GM21515 (cell line): ENCODE measurements at regions not wholly inside any gene's neighbourhood (a gene's known extent, or its start where the extent isn't known, plus 50 kb on each side); places are given as distances from the start of the nearest gene placed in this dataset.

Source experiments
- ATAC-seq: cut with Tn5 transposase; IDR thresholded peaks from one replicate; pipeline ENCODE4 v1.9.1; 2021; ENCODE audit not compliant: unreplicated experiment

DNA sequence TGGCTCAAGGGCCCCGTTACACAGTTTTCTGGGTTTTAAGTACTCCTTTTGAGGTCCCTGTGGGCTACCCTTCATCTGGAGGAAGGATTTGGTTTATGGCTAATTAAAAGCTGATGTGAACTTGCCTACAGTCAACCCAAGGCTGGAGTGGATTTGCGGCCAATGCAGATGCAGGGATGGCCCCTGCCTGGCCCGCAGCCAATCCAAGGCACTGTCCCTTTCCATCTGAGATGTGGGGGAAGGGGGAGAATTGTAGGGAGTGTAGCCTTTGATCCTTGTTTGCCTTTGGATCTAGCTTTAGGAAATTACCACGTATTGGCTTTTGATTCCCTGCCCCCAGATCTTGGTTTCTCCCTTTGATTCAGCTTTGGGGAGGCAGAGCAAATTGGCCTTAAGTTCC, 128.0 kb upstream of the GGTLC1 start:
- ATAC-seq = no peak

DNA sequence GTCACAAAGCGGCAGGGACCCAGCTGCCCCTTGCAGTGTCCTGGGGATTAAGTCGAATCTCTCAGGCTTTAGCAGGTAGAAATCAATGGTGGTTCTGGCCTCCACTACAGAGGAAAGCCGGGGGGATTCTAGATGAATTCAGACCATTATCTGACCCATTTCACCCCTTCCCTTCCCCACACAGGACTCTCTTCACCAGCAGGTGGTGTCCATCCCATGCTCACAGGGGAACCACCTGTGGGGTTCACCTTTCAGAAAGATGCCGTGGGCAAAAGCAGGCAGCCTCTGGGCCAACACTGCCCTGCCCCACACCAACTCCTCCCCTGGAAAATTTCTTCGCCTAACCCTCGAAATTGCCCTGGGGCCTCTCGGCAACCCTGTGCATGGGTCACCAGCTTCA, 123.8 kb upstream of the GGTLC1 start:
- ATAC-seq = no peak

DNA sequence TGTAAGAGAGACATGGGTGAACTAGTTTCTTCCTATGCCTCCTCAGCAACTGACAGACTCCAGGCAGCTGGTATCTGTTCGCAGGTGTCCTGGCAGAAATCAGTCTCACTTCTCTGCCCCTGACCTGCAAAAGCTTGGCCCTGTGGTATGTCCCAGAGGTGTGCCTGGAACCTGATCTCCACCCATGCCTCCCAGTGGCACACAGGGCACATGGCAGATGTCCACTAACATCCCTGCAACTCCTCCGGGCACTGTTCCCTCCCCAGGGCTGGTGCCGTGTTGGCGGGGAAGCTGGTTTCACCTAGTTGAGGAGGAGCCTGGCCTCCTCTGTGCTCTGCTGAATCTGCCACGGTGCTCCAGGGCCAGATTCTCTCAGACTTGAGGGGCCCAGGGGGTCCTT, 123.3 kb upstream of the GGTLC1 start:
- ATAC-seq = no peak

DNA sequence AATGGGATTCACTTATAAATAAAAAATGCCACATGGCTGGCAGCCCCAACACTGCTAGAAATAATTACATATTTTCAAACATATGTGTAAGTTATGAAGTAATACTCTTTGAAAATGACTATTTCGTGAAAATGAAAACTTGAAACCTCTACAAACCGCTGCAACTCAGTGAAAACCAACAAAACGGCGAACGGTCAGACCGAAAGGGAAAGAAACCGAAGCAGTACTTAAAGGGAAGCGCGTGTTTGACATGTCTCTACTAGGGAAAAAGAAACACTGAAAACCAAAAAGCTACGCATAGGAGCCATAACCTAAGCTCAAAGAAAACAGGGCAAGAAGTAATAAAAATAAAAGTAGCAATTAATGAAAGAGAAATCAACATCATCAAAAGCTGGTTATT, 121.0 kb upstream of the GGTLC1 start:
- ATAC-seq = peak; percentile 76

DNA sequence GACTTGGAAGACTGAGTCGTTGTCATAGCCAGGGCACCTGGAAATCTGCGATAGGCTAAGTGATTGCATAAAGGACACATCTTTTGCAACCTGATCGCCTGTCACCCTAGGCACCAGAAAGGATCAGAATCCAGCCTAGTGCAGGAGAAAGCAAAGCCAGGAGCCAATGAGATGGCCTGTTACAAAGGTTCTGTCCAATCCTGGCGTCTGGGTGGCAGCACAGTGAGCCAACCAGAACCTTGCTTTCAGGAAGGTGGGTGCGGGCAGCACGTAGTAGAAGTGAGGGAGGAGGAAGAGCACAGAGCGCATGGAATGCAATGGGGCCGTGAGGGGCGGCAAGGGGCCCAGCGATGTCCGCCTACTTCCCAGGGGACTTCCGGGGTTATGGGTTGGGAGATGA, 120.4 kb upstream of the GGTLC1 start:
- ATAC-seq = peak; percentile 44

DNA sequence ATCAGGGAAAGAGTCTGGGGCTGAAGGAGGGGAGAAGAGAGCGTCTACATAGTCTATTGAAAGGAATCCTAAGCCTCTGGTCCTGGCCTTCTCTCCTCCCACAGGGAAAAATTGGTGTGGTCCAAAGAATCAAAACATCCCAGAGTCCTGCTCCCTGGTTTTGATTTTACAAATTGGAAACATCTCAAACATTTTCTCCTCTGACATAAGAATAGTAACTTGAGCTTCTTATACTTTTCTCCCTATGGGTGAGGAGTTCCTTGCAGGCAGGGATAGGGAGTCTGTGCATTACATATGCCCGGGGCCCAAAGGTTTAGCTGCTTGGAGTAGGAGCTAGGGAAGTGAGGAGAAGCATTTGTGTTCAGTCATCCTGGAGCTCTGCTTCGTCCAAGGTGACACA, 120.0 kb upstream of the GGTLC1 start:
- ATAC-seq = peak; percentile 13

DNA sequence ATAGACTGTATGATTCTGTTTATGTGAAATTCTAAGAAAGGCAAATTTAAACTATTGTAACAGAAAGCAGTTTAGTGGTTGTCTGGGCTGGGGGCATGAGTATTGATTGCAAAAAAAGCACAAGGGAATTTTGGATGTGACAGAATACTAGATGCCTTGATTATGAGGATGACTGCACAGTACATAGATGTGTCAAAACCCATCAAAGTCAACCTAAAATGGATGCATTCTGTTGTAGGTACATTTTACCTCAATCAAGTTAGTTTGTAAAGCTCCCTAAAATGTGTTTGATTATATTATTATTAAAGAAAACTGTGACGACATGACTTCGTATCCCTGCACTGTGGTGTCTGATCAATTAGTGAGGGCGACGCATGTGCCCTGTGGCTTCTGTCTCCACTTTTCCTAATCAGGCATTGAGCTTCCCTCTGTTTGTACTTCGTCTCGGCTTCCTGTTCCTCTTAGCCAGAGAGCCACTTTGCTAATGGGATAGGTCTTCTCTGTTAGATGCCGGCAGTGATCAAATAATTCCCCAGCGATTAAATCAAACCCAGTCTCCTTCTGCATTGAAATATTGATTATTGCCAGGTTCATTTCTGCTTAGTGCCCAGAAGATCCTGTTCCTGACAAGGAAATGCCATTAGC, 118.3 kb upstream of the GGTLC1 start:
- no peak for ATAC-seq

DNA sequence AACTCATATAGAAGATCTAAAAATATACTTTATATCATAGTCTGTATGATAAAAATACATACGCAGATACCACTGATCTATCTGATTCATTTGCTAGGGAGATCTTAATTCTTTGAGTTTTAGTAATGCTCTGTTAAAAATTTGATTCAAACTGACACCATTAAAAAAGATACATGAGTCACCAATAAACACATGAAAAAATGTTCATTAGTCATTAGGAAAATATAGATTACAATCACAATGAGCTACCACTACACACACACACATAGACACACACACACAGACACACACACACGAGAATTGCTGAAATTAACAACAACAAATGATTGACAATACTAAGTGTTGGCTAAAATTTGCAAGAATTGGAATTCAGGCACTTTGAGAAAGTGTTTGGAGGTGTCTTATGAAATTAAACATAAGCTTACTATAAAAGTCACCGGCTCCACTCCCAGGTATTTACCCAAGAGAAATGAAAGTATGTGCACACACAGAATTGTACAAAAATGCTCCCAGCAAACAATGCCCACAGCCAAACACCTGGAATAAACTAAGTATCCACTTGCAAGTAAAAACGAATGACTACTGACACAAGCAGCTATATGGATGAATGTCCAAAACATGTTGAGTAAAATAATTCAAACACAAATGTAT, 117.7 kb upstream of the GGTLC1 start:
- ATAC-seq = no peak

DNA sequence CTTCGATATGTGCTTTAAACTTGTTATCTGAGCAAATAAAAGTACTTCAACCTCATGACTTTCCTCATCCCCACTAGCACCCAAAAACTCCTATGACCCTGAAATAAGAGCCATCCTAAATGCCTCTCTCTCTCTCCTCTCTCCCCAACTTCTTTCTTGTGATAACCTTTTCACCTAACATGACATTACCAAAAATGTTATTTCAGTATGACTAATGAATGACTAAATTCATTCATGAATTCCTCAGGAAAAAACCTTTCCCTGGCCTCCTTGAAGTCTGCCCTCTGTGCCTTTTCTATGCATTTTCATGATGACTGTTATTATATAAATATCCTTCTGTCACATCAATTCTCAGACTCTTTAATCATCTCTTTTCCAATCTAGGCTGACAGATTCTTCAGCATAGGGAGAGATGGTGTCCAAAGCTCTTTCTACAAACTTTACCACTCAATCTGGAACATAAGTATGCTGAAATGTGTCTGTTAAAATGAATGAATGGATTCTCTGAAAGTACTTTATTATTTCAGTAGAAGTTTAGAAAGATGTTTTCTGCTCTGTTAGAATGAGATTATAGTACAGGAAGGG, 114.3 kb upstream of the GGTLC1 start:
- ATAC-seq = no peak

DNA sequence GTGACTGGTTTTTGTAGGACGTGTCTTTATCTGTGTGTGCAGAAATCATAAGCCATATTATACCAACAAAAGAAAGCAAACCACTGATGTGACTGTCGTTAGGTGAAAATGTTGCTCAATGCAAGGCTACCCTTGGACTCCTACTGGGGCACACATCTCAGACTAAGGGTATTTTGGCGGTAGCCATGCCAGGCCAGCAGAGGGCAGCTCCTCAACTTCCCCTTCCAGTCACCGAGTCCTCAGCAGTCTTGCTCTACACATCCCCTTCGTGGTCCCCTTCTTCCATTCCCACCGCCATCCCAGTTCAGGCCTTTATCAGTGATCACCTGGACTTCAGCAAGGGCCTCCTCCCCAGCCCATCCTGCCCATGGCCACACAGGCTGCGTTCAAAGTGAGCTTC, 113.7 kb upstream of the GGTLC1 start:
- no peak for ATAC-seq

DNA sequence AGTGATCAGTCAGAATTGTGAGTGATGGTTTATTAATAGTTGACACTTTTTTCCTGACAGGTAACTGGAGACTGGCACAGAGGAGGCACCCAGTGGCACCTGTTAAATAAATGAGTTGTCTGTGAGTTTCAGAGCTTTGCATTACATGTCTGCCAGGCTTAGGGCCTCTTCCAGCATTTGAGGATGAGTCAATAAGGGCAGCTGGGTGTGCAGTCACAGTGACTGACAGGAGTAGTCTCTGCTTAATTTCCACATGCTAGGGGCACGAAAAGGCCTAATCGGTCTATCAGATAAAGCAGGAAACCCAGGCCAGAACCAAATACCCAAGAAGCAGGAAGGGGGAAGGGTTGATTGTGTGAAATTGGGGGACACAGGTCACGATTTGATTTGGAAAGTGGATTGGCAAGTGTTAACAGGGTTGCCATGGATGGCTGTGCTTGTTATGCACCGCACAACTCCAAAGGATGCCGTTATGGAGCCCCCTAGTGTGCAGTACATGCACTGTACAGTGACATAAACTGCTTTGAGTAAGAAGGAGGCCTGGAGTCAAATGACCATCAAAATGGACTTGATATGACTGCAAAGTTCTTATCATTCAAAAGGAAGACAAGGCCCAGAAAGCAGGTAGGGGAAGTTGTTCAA, 111.9 kb upstream of the GGTLC1 start:
- ATAC-seq = peak; percentile 78

DNA sequence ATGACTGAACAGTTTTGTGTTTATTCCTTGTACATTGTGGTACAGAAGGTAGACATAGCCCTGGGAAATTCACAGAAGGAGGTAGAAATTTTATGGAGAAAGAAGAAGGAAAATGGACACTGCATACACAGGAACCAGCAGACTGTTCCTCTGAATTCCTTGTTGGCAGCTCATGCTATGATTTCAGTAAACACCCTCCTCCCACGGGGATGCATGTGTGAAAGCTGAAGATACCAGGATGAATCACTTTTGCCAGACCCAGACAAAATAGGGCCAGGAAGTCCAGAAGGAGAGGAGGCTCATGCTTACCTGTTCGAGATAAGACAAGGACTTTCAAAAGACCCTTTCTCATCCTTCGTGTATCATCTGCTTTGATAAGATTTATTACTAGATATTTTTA, 110.3 kb upstream of the GGTLC1 start:
- ATAC-seq = no peak

DNA sequence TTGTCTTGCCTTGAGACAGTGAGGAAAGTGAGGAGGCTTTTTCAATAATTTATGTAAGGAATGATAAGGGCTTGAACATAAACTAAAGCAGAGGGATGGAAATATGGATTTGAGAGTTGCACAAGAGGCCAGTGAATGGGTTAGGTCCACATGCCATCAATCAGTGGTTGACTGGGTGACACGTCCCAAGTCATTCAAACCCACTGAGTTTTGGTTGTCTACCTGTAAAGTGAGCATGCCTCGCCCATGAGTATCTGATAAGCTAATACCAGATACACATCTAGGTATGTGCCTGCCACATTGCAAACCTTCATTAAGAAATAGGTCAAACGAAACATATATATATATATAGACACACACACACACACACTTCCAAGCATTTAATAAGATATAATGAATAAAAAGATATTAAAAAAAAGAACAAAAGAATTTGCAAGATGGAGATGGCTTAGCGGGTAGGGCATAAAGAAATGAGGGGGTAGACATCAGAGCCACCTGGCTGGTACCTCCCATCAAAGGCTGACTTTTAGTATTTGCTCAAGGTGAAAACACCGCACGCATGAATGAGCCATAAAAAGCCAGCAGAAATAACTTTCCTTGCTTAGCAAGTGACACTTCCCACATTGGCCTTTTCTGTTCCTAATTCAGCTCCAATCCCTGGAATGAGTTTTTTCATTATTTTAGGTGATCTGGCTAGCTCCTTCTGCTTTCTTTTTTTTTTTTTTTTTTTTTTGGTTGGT, 109.1 kb upstream of the GGTLC1 start:
- no peak for ATAC-seq

DNA sequence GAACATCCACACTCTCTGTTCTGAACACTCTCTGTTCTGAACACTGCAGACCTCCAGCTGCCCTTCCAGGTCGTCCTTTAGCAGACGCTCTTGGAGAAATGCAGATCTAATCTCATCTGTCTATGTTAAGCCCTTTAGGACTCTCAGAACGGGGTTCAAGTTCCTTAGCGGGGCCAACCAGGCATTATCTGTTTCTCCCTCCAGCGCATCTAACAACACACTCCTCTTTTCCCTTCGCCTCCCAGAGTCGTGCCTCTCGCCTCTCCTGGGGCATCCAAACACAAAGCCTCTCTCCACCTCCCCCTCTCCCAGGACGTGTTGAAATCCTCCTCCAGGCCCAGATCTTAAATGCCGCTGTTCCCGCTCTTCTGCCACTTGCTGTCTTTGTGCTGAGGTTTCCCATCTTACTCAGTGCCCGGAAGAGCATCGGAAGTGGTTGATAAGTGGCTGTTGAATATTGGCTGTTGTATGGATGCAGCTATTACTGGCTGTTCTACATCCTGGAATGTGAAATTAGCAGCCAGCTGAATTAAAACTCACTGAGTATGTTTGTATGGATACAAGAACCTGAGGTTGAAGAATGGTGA, 108.4 kb upstream of the GGTLC1 start:
- no peak for ATAC-seq

DNA sequence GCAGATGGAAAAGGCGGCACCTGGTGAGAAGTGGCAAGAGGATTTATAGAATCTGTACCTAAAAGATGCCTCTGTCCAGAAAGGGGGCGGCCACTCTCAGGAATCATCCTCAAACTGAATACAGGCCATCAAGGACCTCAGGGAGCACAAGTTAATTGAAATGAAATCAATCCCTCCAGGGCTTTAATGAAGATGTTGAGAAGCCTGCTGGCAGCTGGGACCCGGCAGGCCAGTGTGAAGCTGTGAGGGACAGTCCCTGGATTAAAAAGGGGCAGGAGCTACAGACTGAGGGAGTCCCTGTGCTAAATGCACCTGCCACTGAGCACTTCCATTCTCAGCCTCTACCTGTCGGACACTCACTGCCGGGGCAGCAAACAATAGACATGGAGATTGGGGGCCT, 107.7 kb upstream of the GGTLC1 start:
- no peak for ATAC-seq

DNA sequence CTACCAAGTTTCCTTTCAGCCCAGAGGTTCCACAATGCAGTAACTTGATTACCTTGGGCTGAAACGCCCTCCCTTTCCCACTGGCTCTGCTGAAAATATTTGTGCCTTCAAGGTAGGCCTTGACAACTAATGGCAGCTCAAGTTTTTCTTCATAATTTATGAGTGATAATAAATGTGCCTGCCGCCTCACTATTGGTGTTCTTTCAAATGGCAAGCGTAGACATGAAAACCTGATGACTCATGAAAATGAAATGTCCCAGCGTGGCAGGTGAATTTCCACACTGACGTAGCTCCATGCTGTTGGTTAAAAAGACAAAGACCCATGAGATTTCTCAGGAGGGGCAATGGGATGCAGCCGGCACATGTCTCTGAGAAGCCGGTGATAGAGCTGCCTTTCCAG, 107.2 kb upstream of the GGTLC1 start:
- no peak for ATAC-seq

DNA sequence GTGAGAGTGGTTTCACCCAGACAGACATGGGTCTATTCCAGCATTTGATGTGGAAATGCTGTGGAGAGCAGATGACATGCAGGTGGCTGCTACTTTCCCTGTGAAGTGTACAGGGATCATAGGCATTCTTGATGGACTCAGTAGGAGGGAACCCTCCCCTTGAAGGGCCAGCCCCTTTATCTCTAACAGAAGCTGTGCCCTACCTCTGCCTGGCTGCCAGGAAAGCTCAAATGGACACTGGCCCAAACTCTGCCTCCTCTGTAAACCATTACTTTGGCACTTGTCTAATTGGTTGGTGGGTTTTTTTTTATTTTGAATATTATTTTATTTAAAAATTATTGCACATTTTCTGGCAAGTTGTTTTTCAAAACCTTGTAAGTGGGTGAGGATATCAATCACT, 106.7 kb upstream of the GGTLC1 start:
- no peak for ATAC-seq

DNA sequence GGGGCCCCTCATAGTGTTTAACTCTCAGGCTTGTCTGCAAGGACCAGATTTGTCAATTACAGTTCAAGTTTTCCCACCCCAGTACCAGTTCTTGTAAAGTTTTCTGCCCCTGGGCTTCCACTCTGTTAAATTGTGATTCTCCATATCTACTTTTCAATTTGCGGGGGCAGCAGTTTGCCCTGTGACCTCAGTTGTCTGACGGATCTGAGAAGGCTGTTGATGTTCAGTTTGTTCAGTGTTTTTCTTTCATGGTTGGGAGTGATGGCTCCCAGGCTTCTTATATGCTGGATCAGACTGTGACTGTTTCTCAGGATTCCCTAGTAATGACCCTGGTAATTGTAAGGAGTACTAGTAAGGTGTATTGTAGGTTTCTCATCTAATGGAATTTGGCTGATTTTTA, 101.0 kb upstream of the GGTLC1 start:
- no peak for ATAC-seq

DNA sequence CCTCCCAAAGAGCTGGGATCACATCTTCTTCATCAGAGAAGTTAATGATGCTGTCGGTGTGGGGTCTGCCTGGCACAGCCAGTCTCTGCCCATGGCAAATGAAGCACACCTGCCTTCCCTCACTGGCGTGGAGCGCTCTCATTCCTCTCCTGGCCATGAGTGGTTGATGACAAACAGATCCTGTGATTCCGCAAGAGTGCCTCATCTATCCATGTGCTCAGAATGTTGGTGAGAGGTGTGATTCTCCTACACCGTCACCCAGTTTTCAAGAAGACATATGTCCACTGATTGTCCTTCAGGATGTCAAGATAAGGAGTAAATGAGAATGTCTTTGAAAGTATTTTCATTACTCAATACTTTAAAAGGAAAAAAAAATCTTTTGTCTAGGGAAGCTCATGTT, 97.5 kb upstream of the GGTLC1 start:
- no peak for ATAC-seq

DNA sequence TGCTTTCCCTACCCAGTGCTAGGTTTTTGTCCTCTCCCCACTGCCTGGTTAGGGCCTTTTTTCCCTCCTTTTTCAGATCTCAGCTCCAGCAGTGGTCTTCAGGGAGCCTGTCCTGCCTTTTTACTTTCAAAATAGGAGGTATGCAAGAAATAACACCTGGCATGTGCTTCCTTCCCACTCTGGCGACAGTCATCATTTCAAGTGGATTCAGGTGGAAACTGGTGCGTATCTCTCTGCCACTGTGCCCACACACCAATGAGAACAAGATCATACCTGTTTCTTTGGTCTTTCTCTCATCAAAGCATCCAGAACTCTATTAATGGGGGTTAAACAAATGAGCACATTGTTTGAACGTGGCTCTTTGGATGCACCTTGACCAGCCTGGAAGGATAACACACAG, 95.7 kb upstream of the GGTLC1 start:
- no peak for ATAC-seq

DNA sequence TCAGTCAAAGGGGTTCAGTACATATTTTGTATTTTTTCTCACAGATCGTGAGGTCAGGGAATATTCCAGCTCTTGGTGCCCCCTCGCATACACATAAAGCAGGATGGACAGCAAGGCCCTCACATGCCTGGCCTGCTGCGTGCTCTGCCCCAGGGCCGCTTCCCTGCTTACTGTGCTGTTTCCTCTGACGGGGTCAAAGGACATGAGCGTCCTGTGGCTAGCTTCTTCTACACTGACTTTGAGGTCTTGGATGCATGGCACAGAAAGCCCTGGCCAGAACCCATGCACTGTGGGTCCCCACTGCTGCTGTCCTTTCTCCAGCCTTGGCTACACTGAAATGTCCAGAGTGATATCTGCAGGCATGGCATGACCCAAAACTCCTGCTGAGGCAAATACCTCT, 92.5 kb upstream of the GGTLC1 start:
- ATAC-seq = no peak
